PC-9 (cell line): ENCODE measurements at regions not wholly inside any gene's neighbourhood (a gene's known extent, or its start where the extent isn't known, plus 50 kb on each side); places are given as distances from the start of the nearest gene placed in this dataset.

Source experiments
- BruUV-seq: library from RNA; stranded (reverse); fragments of 400-500 nt; replicated peaks from 2 replicates; lab custom pipeline; 2021; lab: Mats Ljungman, UMichigan
- CTCF ChIA-PET: fragments of 300-600 bp; sonication (Branson Sonifier 250); formaldehyde crosslinking; loops from one replicate; lab custom pipeline; 2022; ENCODE audit warnings: antibody characterized with exemption; lab: Charles Lee
- POLR2A ChIA-PET: fragments of 300-600 bp; sonication (Branson Sonifier 250); formaldehyde crosslinking; loops from one replicate; lab custom pipeline; 2022; ENCODE audit warnings: antibody characterized with exemption; ENCODE audit not compliant: unreplicated experiment; lab: Charles Lee
- DNase-seq, 2 experiments: peaks; one replicate each; pipeline versions ENCODE4 v3.0.0 to v3.0.0-alpha.2; 2015 to 2022; ENCODE audit warnings: mixed read lengths in 1 of 2
- H2AFZ ChIP-seq: fragments of 200-600 bp; sonication (generic); 2 replicates; pipeline ENCODE4 v1.8.1; 2017; ENCODE audit warnings: antibody characterized with exemption
- H3F3A ChIP-seq: fragments of 200-600 bp; sonication (generic); 2 replicates; pipeline ENCODE4 v1.8.1; 2017; ENCODE audit warnings: antibody characterized with exemption, mild to moderate bottlenecking, low read depth; ENCODE audit not compliant: insufficient read depth
- H3K27ac ChIP-seq: fragments of 200-600 bp; sonication (generic); 2 replicates; pipeline ENCODE4 v1.6.1; 2016; ENCODE audit warnings: mixed run types
- H3K27me3 ChIP-seq: fragments of 200-600 bp; sonication (generic); 2 replicates; pipeline ENCODE4 v1.6.1; 2016; ENCODE audit warnings: low read depth, mixed run types; ENCODE audit not compliant: insufficient read depth
- H3K36me3 ChIP-seq: fragments of 200-600 bp; sonication (generic); 2 replicates; pipeline ENCODE4 v1.6.1; 2016; ENCODE audit warnings: low read depth, mixed run types
- H3K4me1 ChIP-seq: fragments of 200-600 bp; sonication (generic); replicated peaks from 2 replicates; pipeline ENCODE4 v1.6.1; 2016; ENCODE audit warnings: mixed run types; ENCODE audit not compliant: insufficient read depth
- H3K4me2 ChIP-seq: fragments of 200-600 bp; sonication (generic); 2 replicates; pipeline ENCODE4 v1.6.1; 2017; ENCODE audit warnings: mixed run types
- H3K4me3 ChIP-seq: fragments of 200-600 bp; sonication (generic); 2 replicates; pipeline ENCODE4 v1.6.1; 2016; ENCODE audit warnings: mixed run types
- H3K79me2 ChIP-seq: fragments of 200-600 bp; sonication (generic); 2 replicates; pipeline ENCODE4 v1.6.1; 2017; ENCODE audit warnings: low read depth, mixed run types
- H3K9me2 ChIP-seq: fragments of 200-600 bp; sonication (generic); 2 replicates; pipeline ENCODE4 v1.8.1; 2017; ENCODE audit warnings: mild to moderate bottlenecking; ENCODE audit not compliant: insufficient read depth
- H3K9me3 ChIP-seq: fragments of 200-600 bp; sonication (generic); 2 replicates; pipeline ENCODE4 v1.8.1; 2016; ENCODE audit warnings: low read depth; ENCODE audit not compliant: insufficient read depth
- H4K20me1 ChIP-seq: fragments of 200-600 bp; sonication (generic); 2 replicates; pipeline ENCODE4 v1.8.1; 2017; ENCODE audit not compliant: insufficient read depth
- EZH2 ChIP-seq: fragments of 200-600 bp; sonication (generic); IDR thresholded peaks from 2 replicates; pipeline ENCODE4 v1.8.0; 2017; ENCODE audit warnings: antibody characterized with exemption, low read depth
- intact Hi-C: fragments of 100-400 bp; cut with micrococcal nuclease; formaldehyde crosslinking; loops from one replicate; pipeline ENCODE4 v1.10.0; 2022; ENCODE audit not compliant: unreplicated experiment
- TF ChIP-seq, protein P1 (sequence below): fragments of 200-600 bp; sonication (generic); conservative IDR thresholded peaks from 2 replicates; pipeline ENCODE4 v1.6.1; 2017; ENCODE audit warnings: mixed run types, antibody characterized with exemption, mild to moderate bottlenecking, moderate library complexity

DNA sequence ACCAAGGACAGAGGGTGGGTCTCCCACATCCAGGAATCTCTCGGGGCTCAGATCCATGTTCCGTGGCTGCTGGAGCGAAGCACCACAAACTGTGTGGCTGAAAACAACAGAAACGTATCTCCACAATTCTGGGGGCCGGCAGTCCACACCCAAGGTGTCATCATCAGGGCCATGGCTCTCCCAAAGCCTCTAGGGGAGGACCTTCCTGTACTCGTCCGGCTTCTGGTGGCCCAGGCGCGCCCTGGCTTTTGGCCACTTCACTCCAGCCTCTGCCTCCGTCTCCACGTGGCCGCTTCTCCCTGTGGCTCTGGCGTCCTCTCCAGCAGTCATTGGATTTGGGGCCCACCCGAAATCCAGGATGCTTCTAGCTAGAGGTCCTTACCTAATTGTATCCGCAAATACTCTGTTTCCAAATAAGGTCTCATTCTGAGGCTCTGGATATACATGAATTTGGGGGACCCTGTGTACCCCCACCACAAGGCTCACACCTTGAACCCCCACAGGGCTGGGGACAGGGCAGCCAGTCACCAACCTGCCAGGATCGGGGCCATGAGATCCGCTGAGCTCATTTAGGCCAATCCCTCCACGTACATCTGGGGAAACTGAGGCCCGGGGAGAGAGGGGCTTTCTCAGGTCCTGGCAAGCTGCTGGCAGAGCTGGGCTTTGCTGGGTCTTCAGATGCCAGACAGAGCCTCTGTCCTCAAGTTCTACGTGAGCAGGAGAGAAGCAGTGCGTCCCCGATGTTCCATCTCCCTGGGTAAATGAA is 158.2 kb downstream of the OLFM1 start:
- no TSS peak for BruUV-seq
- peaks cover 98% of the 10 kb centered on the region for H3K27me3 ChIP-seq

DNA sequence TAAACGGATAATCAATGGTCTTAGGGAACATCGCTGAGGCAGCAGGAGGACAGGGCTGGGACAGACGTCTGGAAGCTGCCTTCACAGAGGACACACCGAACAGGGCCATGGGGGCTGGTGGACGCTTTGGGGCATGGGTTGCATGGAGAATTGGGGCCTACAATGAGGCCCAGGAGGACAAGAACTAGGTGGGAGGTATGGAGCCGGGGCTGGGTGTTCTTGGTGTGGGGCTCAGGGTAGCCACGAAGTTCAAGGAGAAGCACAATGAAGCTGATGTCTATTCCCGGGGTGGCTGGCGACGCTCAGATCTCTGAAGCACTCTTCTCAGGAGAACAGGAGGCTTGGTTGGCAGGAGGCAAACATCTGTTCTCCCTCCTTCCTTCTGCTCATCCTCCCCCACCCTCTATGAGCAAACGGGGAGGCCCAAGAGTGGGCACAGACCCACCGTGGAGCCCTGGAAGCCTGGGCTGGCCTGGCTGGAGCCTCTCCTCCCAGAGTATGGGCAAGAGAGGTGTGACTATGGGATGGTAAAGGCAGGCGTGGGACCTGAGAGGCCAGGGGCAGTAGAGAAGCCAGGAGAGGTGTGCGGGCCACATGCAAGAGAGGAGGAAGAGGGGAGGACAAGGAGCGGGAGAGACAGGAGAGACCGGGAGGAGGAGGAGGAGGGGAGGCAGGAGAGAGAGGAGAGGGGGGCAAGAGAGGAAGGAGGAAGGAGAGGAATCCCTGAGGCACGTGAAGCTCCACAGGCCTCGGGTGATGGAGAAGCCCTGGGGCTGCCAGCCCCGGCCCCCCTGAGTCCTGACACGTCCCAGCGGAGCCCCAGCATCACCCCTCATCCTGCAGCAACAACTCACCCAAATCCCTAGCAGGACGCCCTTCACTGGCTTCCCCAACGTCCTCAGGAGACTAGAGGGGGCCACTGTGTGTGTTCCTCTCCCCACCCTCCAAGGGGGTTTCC is 159.1 kb downstream of the OLFM1 start:
- no peak for TF ChIP-seq EZH2
- TF ChIP-seq, protein P1, sequence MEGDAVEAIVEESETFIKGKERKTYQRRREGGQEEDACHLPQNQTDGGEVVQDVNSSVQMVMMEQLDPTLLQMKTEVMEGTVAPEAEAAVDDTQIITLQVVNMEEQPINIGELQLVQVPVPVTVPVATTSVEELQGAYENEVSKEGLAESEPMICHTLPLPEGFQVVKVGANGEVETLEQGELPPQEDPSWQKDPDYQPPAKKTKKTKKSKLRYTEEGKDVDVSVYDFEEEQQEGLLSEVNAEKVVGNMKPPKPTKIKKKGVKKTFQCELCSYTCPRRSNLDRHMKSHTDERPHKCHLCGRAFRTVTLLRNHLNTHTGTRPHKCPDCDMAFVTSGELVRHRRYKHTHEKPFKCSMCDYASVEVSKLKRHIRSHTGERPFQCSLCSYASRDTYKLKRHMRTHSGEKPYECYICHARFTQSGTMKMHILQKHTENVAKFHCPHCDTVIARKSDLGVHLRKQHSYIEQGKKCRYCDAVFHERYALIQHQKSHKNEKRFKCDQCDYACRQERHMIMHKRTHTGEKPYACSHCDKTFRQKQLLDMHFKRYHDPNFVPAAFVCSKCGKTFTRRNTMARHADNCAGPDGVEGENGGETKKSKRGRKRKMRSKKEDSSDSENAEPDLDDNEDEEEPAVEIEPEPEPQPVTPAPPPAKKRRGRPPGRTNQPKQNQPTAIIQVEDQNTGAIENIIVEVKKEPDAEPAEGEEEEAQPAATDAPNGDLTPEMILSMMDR, result no peak
- no TSS peak for BruUV-seq
- H3K27me3 ChIP-seq, result peaks cover 98% of the 10 kb centered on the region
- no peaks in the 10 kb centered on the region for H3F3A ChIP-seq
- DNase-seq, result no peak
- H3K9me3 ChIP-seq, result no peaks in the 10 kb centered on the region
- no peak overlapping the region for H2AFZ ChIP-seq
- CTCF ChIA-PET, result no interaction called here
- intact Hi-C loops, result no loop called here
- H3K27ac ChIP-seq, result no peak overlapping the region
- 0 out of 2 replicates have a peak, but pooled peaks cover 9% of the 10 kb centered on the region for H4K20me1 ChIP-seq
- H3K4me1 ChIP-seq, result no peaks in the 10 kb centered on the region
- no peak overlapping the region for H3K4me3 ChIP-seq
- H3K36me3 ChIP-seq, result no peaks in the 10 kb centered on the region
- H3K9me2 ChIP-seq, result no peaks in the 10 kb centered on the region
- no peak overlapping the region for H3K4me2 ChIP-seq
- POLR2A ChIA-PET, result no interaction called here
- H3K79me2 ChIP-seq, result no peaks in the 10 kb centered on the region

More for the DNA sequence above, 158.2 kb downstream of the OLFM1 start:
- ChIA-PET POLR2A (no interaction called here), CTCF (no interaction called here)
- Histone ChIP-seq H3K9me3 (no peaks in the 10 kb centered on the region), H3F3A (no peaks in the 10 kb centered on the region), H3K79me2 (no peaks in the 10 kb centered on the region), H2AFZ (no peak overlapping the region), H3K36me3 (no peaks in the 10 kb centered on the region), H3K4me2 (no peak overlapping the region), H3K4me1 (no peaks in the 10 kb centered on the region), H3K4me3 (no peak overlapping the region), H4K20me1 (0 out of 2 replicates have a peak, but pooled peaks cover 7% of the 10 kb centered on the region), H3K27ac (no peak overlapping the region), H3K9me2 (no peaks in the 10 kb centered on the region)
- DNase-seq, result no peak
- intact Hi-C loops, result no loop called here
- TF ChIP-seq, protein P1, result no peak
- TF ChIP-seq EZH2, result no peak

DNA sequence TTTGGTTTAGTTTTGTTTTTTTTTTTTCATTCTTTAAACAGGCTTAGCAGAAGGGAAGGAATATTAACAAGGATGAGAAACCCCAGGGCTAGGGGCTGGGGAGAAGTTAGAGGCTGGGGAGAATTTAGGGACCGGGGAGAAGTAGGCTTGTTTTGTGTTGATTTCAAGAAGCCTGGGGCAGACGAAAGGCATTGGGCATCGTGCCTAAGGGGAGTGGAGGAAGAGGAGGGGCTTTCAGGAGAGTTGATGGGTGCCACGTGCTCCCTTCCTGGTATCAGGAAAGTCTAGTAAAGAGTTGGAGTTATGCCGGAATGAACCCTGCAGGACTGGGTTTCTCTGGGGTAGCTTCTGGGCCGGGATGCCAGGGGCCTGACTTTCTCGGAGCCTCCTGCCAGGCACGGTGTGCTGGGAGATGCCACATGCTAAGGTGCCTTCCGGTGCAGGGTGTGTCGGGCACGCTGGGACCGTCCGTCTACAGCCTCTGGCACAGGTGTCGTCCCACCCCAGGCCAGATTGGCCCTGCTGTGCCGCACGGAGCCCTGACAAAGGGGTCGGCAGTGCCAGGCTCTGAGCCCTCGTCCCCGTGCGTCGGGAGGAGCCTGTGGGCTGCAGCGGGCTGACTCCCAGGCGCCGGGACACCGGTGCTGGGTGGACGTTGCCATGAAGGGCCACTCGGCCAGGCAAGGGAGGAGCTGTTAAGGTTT is 159.9 kb downstream of the OLFM1 start:
- no peaks in the 10 kb centered on the region for H3K4me1 ChIP-seq
- no peak overlapping the region for H3K27ac ChIP-seq
- ChIA-PET CTCF (no interaction called here), POLR2A (interaction anchor here (0.6 kb wide), 1 partner anchor 461 kb away, joined by 3 read pairs; no protein-coding TSS in a partner anchor)
- H3K36me3 ChIP-seq, result no peaks in the 10 kb centered on the region
- no peak overlapping the region for H3K4me3 ChIP-seq
- peaks cover 98% of the 10 kb centered on the region for H3K27me3 ChIP-seq
- 0 out of 2 replicates have a peak, but pooled peaks cover 13% of the 10 kb centered on the region for H4K20me1 ChIP-seq
- intact Hi-C loops, result no loop called here
- no peak for DNase-seq
- no peaks in the 10 kb centered on the region for H3K79me2 ChIP-seq
- H3F3A ChIP-seq, result no peaks in the 10 kb centered on the region
- H2AFZ ChIP-seq, result no peak overlapping the region
- H3K4me2 ChIP-seq, result no peak overlapping the region
- TF ChIP-seq, protein P1, result no peak
- no peak for TF ChIP-seq EZH2
- no peaks in the 10 kb centered on the region for H3K9me2 ChIP-seq
- no peaks in the 10 kb centered on the region for H3K9me3 ChIP-seq
- no TSS peak for BruUV-seq
